Endothelial cell (in vitro differentiated cells): ENCODE measurements at regions not wholly inside any gene's neighbourhood (a gene's known extent, or its start where the extent isn't known, plus 50 kb on each side); places are given as distances from the start of the nearest gene placed in this dataset.

Source experiments
- DNase-seq: peaks from one replicate; pipeline ENCODE4 v3.0.0; 2021; ENCODE audit warnings: low spot score
- H3K27ac Mint-ChIP-seq: one replicate; pipeline ENCODE4 v1.8.0; 2021; ENCODE audit warnings: mixed read lengths, inconsistent platforms; ENCODE audit not compliant: unreplicated experiment
- H3K27me3 Mint-ChIP-seq: one replicate; pipeline ENCODE4 v1.8.0; 2021; ENCODE audit warnings: mild to moderate bottlenecking, moderate library complexity, mixed read lengths, inconsistent platforms; ENCODE audit not compliant: unreplicated experiment
- H3K36me3 Mint-ChIP-seq: one replicate; pipeline ENCODE4 v1.8.0; 2021; ENCODE audit warnings: mild to moderate bottlenecking, low read depth, mixed read lengths, inconsistent platforms; ENCODE audit not compliant: unreplicated experiment
- H3K4me1 Mint-ChIP-seq: one replicate; pipeline ENCODE4 v1.8.0; 2021; ENCODE audit warnings: mild to moderate bottlenecking, mixed read lengths, inconsistent platforms; ENCODE audit not compliant: unreplicated experiment
- H3K4me3 Mint-ChIP-seq: one replicate; pipeline ENCODE4 v1.8.0; 2021; ENCODE audit warnings: mild to moderate bottlenecking, mixed read lengths, inconsistent platforms; ENCODE audit not compliant: unreplicated experiment
- H3K9me3 Mint-ChIP-seq: one replicate; pipeline ENCODE4 v1.8.0; 2021; ENCODE audit warnings: mixed read lengths, inconsistent platforms; ENCODE audit not compliant: unreplicated experiment
- TF ChIP-seq, protein P1 (sequence below): fragments of 200-600 bp; sonication (generic); IDR thresholded peaks from one replicate; pipeline ENCODE4 v1.5.0; 2021; ENCODE audit warnings: antibody characterized with exemption; ENCODE audit not compliant: unreplicated experiment

DNA sequence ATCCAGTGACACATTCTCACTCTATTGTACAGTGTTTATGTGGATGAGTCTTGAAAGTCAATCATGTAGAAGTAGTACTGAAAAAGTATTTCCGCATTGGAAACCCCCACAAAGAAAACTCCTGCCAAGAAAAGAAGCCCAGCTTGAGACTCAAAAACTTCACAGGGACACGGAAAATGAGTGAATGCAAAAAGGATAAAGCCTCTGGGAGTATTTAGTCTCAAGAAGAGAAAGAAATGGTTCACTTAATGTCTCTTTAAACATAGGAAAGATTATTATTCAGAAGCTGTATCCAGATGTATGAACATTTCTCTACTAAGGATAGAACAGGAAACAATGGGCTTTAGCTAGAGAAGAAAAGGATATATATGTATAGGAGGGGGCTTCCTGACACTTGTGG is 304.5 kb downstream of the BARHL2 start:
- Mint-ChIP-seq H3K4me3 (no peak overlapping the region), H3K27me3 (peaks cover 1% of the 10 kb centered on the region), H3K4me1 (no peaks in the 10 kb centered on the region), H3K27ac (no peak overlapping the region), H3K9me3 (no peaks in the 10 kb centered on the region), H3K36me3 (no peaks in the 10 kb centered on the region)
- DNase-seq: no peak
- TF ChIP-seq, protein P1, sequence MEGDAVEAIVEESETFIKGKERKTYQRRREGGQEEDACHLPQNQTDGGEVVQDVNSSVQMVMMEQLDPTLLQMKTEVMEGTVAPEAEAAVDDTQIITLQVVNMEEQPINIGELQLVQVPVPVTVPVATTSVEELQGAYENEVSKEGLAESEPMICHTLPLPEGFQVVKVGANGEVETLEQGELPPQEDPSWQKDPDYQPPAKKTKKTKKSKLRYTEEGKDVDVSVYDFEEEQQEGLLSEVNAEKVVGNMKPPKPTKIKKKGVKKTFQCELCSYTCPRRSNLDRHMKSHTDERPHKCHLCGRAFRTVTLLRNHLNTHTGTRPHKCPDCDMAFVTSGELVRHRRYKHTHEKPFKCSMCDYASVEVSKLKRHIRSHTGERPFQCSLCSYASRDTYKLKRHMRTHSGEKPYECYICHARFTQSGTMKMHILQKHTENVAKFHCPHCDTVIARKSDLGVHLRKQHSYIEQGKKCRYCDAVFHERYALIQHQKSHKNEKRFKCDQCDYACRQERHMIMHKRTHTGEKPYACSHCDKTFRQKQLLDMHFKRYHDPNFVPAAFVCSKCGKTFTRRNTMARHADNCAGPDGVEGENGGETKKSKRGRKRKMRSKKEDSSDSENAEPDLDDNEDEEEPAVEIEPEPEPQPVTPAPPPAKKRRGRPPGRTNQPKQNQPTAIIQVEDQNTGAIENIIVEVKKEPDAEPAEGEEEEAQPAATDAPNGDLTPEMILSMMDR: no peak

DNA sequence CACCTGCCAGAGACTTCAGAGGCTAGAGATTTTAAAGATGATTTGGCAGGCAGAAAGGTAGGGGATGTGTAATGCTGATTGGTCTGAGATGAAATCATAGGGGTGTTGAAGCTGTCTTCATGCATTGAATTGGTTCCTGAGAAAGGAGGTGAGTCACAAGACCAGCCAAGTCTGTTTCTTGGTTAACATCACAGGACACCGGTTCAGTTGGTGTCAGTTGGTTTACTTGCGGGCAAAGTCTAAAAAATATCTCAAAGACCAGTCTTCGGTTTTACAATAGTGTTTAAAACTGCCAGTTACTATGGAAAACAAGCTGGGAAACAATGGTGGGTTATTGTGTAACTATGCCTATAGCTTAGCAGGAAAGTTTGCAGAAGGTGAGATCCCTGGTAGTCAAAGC is 305.9 kb downstream of the BARHL2 start:
- Mint-ChIP-seq H3K36me3 (no peaks in the 10 kb centered on the region), H3K27ac (no peak overlapping the region), H3K9me3 (no peaks in the 10 kb centered on the region), H3K27me3 (peaks cover 1% of the 10 kb centered on the region), H3K4me1 (no peaks in the 10 kb centered on the region), H3K4me3 (no peak overlapping the region)
- no peak for DNase-seq
- TF ChIP-seq, protein P1: no peak

DNA sequence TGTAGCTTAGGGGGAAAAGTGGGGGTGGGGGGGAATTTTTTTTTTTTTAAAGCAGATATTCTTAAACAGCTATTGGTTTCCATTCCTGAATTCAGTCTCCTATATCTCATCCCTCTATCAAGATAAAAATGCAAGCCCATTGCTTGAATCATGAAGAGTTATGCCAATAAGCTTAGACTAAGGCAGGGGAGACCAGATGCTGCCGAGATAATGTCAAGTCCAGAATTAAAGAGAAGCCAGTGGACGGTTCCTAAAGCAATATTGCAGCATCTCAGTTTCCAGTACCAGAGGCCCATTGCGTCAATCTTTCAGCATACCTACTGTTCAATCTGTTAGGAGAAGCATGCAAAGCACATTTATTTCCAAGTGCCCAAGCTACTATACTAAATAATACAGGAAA is 309.4 kb downstream of the BARHL2 start:
- Mint-ChIP-seq H3K36me3 (no peaks in the 10 kb centered on the region), H3K9me3 (no peaks in the 10 kb centered on the region), H3K4me3 (no peak overlapping the region), H3K27ac (no peak overlapping the region), H3K27me3 (peaks cover 1% of the 10 kb centered on the region), H3K4me1 (no peaks in the 10 kb centered on the region)
- TF ChIP-seq, protein P1: no peak
- no peak for DNase-seq

DNA sequence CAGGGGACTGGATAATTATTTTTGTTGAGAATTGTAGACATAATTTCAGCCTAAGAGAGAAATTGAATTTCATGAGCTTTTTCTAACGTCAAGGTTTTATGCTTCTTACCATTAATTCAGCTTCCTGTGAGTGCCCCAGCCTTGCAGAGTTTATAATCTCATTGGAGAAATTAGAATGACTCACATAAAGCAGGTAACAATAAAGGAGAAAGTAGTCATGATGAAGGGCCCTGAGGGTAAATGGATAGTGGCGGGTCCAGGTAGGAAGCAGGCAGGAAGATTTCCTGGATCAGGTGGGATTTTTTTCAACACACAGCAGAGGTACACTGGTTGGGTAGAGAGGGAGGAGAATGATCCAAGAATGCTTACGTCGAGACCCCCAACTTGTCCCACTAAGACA is 311.4 kb downstream of the BARHL2 start:
- Mint-ChIP-seq H3K36me3 (no peaks in the 10 kb centered on the region), H3K4me1 (no peaks in the 10 kb centered on the region), H3K27ac (no peak overlapping the region), H3K9me3 (no peaks in the 10 kb centered on the region), H3K27me3 (peaks cover 1% of the 10 kb centered on the region), H3K4me3 (no peak overlapping the region)
- DNase-seq: no peak
- TF ChIP-seq, protein P1: no peak

DNA sequence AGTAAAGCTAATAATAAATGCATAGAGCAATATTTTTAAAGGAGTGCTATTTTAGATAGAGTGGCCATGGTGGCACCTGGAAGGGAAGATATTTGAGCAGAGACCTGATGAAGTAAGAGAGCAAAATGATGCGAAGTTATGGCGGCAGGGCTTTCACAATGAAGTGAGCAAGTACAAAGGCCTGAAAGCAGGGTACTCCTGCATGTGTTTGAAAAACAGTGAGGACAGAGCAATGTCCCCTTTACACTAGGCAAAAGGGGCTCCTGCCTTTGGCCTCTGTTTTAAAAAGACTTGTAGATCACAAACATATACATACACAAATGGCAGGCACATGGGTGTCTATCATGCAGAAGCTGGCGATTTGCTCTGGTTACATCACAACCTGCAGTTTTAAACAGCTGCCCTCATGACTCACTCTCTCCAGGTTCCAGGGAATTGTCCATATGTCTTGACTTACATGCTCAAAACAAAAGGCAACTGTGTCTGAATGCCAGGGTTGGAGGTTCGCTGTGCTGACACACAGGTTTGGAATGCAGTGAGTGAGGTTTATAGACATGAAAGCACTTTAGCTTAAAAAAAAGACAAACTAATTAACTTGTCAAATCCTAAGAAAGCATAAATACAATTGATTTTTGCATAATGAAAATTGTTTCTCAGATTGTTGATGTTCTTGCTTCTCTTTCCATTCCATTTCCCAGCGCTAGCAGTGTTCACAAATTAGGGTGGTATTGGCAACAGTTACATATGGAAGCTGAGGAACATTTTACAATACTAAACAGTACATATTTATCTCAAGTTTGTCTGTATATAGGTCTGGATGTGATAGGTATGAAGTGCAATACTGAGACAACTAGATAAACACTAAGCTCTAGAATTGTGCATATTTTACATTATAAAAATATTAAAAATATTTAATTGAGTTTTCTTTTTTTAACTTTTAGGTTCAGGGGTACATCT is 313.9 kb downstream of the BARHL2 start:
- H3K9me3 Mint-ChIP-seq: no peaks in the 10 kb centered on the region
- H3K36me3 Mint-ChIP-seq: no peaks in the 10 kb centered on the region
- H3K4me1 Mint-ChIP-seq: no peaks in the 10 kb centered on the region
- H3K27me3 Mint-ChIP-seq: no peaks in the 10 kb centered on the region
- DNase-seq: peak; percentile 9
- H3K27ac Mint-ChIP-seq: no peak overlapping the region
- TF ChIP-seq, protein P1: no peak
- H3K4me3 Mint-ChIP-seq: no peak overlapping the region
